ENCODE measurements at regions not wholly inside any gene's neighbourhood (a gene's known extent, or its start where the extent isn't known, plus 50 kb on each side); places are given as distances from the start of the nearest gene placed in this dataset.
A peak's percentile ranks its signal among the peaks of the same experiment; 100 is the strongest.

DNA sequence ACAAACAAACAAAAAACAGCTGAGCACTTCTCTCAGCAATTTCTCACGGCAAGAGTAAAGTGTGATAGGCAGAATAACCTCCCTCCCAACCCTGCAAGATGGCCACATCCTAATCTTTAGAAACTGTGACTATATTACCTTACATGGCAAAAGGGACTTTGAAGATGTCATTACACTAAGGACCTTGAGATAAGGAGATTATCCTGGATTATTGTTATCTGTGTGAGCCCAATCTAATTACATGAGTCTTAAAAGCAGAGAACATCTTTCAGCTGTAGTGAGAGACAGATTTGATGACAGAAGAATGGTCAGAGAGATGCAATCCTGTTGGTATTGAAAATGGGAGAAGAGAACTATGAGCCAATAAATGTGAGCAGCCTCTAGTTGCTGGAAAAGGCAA, 347.9 kb downstream of the CDH9 start:
- TF ChIP-seq SMC3 (conservative IDR thresholded peaks at IDR 0.05; ENCODE audit: poor library complexity) (no peak), POLR2AphosphoS5 (IDR thresholded peaks at IDR 0.05) (no peak), RAD21 (conservative IDR thresholded peaks at IDR 0.05) (no peak), EP300 (conservative IDR thresholded peaks at IDR 0.05; ENCODE audit: poor library complexity, severe bottlenecking) (no peak)
- no peaks in the 10 kb centered on the region for H3K9me3 ChIP-seq (ENCODE audit: low read length)
- H3K27ac ChIP-seq (ENCODE audit: low read length): no peak overlapping the region
- no peaks in the 10 kb centered on the region for H3K27me3 ChIP-seq (ENCODE audit: insufficient read depth, low read depth, low read length)
- no peaks in the 10 kb centered on the region for H3F3A ChIP-seq (ENCODE audit: insufficient read depth, low read length, poor library complexity, severe bottlenecking)
- no peak overlapping the region for H3K4me3 ChIP-seq (ENCODE audit: low read length)
- H3K9ac ChIP-seq (ENCODE audit: low read length): no peak overlapping the region
- H3K9me2 ChIP-seq (ENCODE audit: insufficient read depth, low read length): no peaks in the 10 kb centered on the region
- no peak overlapping the region for H3K4me2 ChIP-seq (ENCODE audit: low read length)
- H4K20me1 ChIP-seq (ENCODE audit: insufficient read depth): no peaks in the 10 kb centered on the region
- H3K36me3 ChIP-seq (ENCODE audit: insufficient read depth, low read length): no peaks in the 10 kb centered on the region
- H3K79me2 ChIP-seq (replicated peaks; ENCODE audit: insufficient read depth, low read length): no peaks in the 10 kb centered on the region
- H2AFZ ChIP-seq (ENCODE audit: low read depth, low read length): no peak overlapping the region

DNA sequence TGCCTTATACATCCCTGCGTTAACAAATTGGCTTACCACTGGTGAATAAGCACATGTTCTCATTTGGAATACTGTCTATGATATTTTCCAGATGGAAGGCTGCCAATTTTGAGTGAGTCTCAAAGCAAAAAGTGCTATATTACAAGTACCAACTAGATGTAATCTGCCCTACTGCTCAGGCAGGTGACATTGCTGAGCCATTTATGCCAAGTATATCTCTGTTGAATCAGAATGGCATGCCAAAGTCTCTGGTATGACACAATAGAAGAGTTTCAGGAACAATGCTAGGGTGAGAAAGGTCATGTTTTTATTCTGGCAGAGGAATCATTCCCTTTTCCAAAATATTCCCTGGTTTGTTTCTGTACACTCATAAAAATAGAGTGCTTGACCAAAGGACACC, 356.5 kb downstream of the CDH9 start:
- H3K9ac ChIP-seq (ENCODE audit: low read length): no peak overlapping the region
- no peak overlapping the region for H2AFZ ChIP-seq (ENCODE audit: low read depth, low read length)
- no peaks in the 10 kb centered on the region for H3K79me2 ChIP-seq (replicated peaks; ENCODE audit: insufficient read depth, low read length)
- no peaks in the 10 kb centered on the region for H3K36me3 ChIP-seq (ENCODE audit: insufficient read depth, low read length)
- TF ChIP-seq MXI1 (conservative IDR thresholded peaks at IDR 0.05; ENCODE audit: poor library complexity, severe bottlenecking): no peak
- H4K20me1 ChIP-seq (ENCODE audit: insufficient read depth): no peaks in the 10 kb centered on the region
- no peak overlapping the region for H3K27ac ChIP-seq (ENCODE audit: low read length)
- H3K4me3 ChIP-seq (ENCODE audit: low read length): no peak overlapping the region
- no peak overlapping the region for H3K4me2 ChIP-seq (ENCODE audit: low read length)
- peaks cover 4% of the 10 kb centered on the region for H3K9me3 ChIP-seq (ENCODE audit: low read length)
- no peaks in the 10 kb centered on the region for H3K9me2 ChIP-seq (ENCODE audit: insufficient read depth, low read length)
- H3F3A ChIP-seq (ENCODE audit: insufficient read depth, low read length, poor library complexity, severe bottlenecking): no peaks in the 10 kb centered on the region
- no peaks in the 10 kb centered on the region for H3K27me3 ChIP-seq (ENCODE audit: insufficient read depth, low read depth, low read length)

DNA sequence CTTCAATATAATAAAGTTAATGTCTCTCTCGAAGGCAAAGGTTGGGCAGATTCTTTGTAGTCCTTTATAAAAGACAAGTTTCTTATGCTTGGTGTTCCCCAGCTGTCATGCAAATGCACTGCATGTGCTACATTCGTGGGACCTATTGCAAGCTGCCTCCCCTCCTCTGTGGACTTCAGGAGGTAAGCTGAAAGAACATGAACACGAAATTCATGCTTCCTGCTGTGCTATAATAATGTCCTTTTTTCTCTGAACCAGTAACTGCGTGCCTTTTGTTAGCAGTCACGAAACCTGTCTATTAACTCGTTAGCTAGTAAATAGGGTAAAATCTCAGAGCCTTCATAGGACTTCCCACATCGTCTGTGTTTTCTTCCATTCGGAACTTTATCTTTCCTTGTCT, 363.5 kb downstream of the CDH9 start:
- Histone ChIP-seq H3K4me3 (ENCODE audit: low read length) (peak overlapping the region; percentile 30), H3K4me2 (ENCODE audit: low read length) (no peak overlapping the region), H3K9me3 (ENCODE audit: low read length) (no peaks in the 10 kb centered on the region), H3K27ac (ENCODE audit: low read length) (no peak overlapping the region), H3K9ac (ENCODE audit: low read length) (no peak overlapping the region), H3K79me2 (replicated peaks; ENCODE audit: insufficient read depth, low read length) (no peaks in the 10 kb centered on the region), H3K36me3 (ENCODE audit: insufficient read depth, low read length) (no peaks in the 10 kb centered on the region), H3K9me2 (ENCODE audit: insufficient read depth, low read length) (no peaks in the 10 kb centered on the region), H2AFZ (ENCODE audit: low read depth, low read length) (no peak overlapping the region), H4K20me1 (ENCODE audit: insufficient read depth) (no peaks in the 10 kb centered on the region), H3F3A (ENCODE audit: insufficient read depth, low read length, poor library complexity, severe bottlenecking) (no peaks in the 10 kb centered on the region), H3K27me3 (ENCODE audit: insufficient read depth, low read depth, low read length) (no peaks in the 10 kb centered on the region)
- no peak for TF ChIP-seq TAF1 (IDR thresholded peaks at IDR 0.05; ENCODE audit: low read depth)
- TF ChIP-seq EP300 (conservative IDR thresholded peaks at IDR 0.05; ENCODE audit: poor library complexity, severe bottlenecking): peak; percentile 25

DNA sequence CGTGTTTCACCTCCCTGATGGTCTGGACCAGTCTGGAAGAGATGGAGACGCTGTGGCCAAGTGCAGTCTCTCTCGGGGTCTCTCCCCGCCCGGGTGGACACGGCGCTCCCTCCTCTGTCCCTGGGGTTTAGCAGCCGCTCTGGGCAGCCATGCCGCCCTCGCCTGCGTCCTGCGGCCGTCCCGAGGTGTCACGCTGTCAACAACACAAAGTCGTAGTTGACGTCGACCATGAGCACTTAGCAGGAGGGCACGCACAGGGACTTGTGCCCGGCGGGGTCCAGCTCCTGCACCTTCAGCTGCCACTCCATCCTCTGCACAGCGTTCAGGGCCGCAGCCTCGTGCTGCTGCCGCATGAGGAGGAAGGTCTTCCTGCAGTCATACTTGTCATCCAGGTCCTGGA, 368.9 kb downstream of the CDH9 start:
- Histone ChIP-seq H3K9ac (ENCODE audit: low read length) (no peak overlapping the region), H2AFZ (ENCODE audit: low read depth, low read length) (no peak overlapping the region), H3K9me2 (ENCODE audit: insufficient read depth, low read length) (no peaks in the 10 kb centered on the region), H3K27me3 (ENCODE audit: insufficient read depth, low read depth, low read length) (no peaks in the 10 kb centered on the region), H4K20me1 (ENCODE audit: insufficient read depth) (no peaks in the 10 kb centered on the region), H3K79me2 (replicated peaks; ENCODE audit: insufficient read depth, low read length) (no peaks in the 10 kb centered on the region), H3K27ac (ENCODE audit: low read length) (no peak overlapping the region), H3F3A (ENCODE audit: insufficient read depth, low read length, poor library complexity, severe bottlenecking) (no peaks in the 10 kb centered on the region), H3K36me3 (ENCODE audit: insufficient read depth, low read length) (no peaks in the 10 kb centered on the region), H3K4me2 (ENCODE audit: low read length) (no peak overlapping the region), H3K4me3 (ENCODE audit: low read length) (no peak overlapping the region), H3K9me3 (ENCODE audit: low read length) (no peaks in the 10 kb centered on the region)
- TF ChIP-seq EZH2 (IDR thresholded peaks at IDR 0.05; ENCODE audit: borderline replicate concordance, insufficient read depth, low read length, poor library complexity, severe bottlenecking): no peak
- TF ChIP-seq EP300 (conservative IDR thresholded peaks at IDR 0.05; ENCODE audit: poor library complexity, severe bottlenecking): no peak
